Endothelial cell of umbilical vein (primary cell): ENCODE measurements at regions not wholly inside any gene's neighbourhood (a gene's known extent, or its start where the extent isn't known, plus 50 kb on each side); places are given as distances from the start of the nearest gene placed in this dataset.

Source experiments
- JUN ChIP-seq: IDR thresholded peaks from 2 replicates; pipeline ENCODE4 v1.6.1; 2011; ENCODE audit warnings: borderline replicate concordance, low read depth; ENCODE audit not compliant: insufficient read length, insufficient read depth
- POLR2A ChIP-seq: IDR thresholded peaks from 2 replicates; pipeline ENCODE4 v1.6.1; 2012; ENCODE audit warnings: low read depth, mild to moderate bottlenecking, control low read depth, low read length
- POLR2AphosphoS5 ChIP-seq: IDR thresholded peaks from 2 replicates; pipeline ENCODE4 v1.6.1; 2012; ENCODE audit warnings: low read depth, mild to moderate bottlenecking, control low read depth, low read length, moderate library complexity; ENCODE audit not compliant: insufficient read depth
- TF ChIP-seq, protein P1 (sequence below), 2 donors: IDR thresholded peaks; 1 replicate in 1 of 2; 2 replicates in 1 of 2; pipeline ENCODE4 v1.5.1; 2011; ENCODE audit warnings: low read length in 2 of 2, mild to moderate bottlenecking in 2 of 2, moderate library complexity in 2 of 2, control low read depth in 1 of 2, inconsistent platforms in 1 of 2, low read depth in 1 of 2; ENCODE audit not compliant: insufficient read depth in 1 of 2; ENCODE audit errors: extremely low read depth in 1 of 2

DNA sequence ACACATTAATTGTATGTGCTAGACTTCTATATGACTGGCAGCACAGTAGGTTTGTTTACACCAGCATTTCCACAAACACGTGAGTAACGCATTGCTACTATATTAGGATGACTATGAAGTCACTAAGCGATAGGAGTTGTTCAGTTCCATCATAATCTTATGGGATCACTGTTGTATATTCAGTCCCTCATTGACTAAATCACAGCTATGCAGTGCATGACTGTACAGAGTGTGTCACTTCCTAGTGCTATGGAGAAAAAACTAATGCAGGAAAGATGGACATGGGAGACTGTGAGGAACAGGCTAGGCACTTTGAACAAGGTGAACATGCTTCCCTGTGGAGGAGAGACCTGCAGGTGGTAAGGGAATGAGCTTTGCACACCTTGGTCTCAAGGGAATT, 259.8 kb downstream of the NUAK1 start:
- TF ChIP-seq, protein P1, sequence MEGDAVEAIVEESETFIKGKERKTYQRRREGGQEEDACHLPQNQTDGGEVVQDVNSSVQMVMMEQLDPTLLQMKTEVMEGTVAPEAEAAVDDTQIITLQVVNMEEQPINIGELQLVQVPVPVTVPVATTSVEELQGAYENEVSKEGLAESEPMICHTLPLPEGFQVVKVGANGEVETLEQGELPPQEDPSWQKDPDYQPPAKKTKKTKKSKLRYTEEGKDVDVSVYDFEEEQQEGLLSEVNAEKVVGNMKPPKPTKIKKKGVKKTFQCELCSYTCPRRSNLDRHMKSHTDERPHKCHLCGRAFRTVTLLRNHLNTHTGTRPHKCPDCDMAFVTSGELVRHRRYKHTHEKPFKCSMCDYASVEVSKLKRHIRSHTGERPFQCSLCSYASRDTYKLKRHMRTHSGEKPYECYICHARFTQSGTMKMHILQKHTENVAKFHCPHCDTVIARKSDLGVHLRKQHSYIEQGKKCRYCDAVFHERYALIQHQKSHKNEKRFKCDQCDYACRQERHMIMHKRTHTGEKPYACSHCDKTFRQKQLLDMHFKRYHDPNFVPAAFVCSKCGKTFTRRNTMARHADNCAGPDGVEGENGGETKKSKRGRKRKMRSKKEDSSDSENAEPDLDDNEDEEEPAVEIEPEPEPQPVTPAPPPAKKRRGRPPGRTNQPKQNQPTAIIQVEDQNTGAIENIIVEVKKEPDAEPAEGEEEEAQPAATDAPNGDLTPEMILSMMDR (IDR thresholded peaks at IDR 0.05; ENCODE audit: extremely low read depth in 1 of 2, insufficient read depth in 1 of 2, low read depth in 1 of 2, low read length in 2 of 2) = no peak
- no peak for TF ChIP-seq POLR2AphosphoS5
- TF ChIP-seq POLR2A = no peak
- TF ChIP-seq JUN = no peak
